Progenitor cell of endocrine pancreas (in vitro differentiated cells): ENCODE measurements at regions not wholly inside any gene's neighbourhood (a gene's known extent, or its start where the extent isn't known, plus 50 kb on each side); places are given as distances from the start of the nearest gene placed in this dataset.

ENCODE experiments used
- DNase-seq: peaks from one replicate; pipeline ENCODE4 v3.0.0; 2021; ENCODE audit warnings: low spot score; ENCODE audit not compliant: unreplicated experiment
- H3K27ac Mint-ChIP-seq: 2 replicates; pipeline ENCODE4 v1.8.0; 2021; ENCODE audit warnings: mild to moderate bottlenecking, moderate library complexity, mixed read lengths
- H3K27me3 Mint-ChIP-seq: 2 replicates; pipeline ENCODE4 v1.8.0; 2021; ENCODE audit warnings: mixed read lengths
- H3K36me3 Mint-ChIP-seq: 2 replicates; pipeline ENCODE4 v1.8.0; 2022; ENCODE audit warnings: mixed read lengths; ENCODE audit not compliant: insufficient read depth
- H3K4me1 Mint-ChIP-seq: 2 replicates; pipeline ENCODE4 v1.8.0; 2021; ENCODE audit warnings: low read depth, mixed read lengths
- H3K4me3 Mint-ChIP-seq: 2 replicates; pipeline ENCODE4 v1.8.0; 2021; ENCODE audit warnings: low read depth, mild to moderate bottlenecking, moderate library complexity, mixed read lengths
- H3K9me3 Mint-ChIP-seq: 2 replicates; pipeline ENCODE4 v1.8.0; 2021; ENCODE audit warnings: low read depth, mixed read lengths
- TF ChIP-seq, protein P1 (sequence below): fragments of 200-600 bp; sonication (generic); IDR thresholded peaks from one replicate; pipeline ENCODE4 v1.5.0; 2021; ENCODE audit warnings: antibody characterized with exemption, mild to moderate bottlenecking; ENCODE audit not compliant: unreplicated experiment

DNA sequence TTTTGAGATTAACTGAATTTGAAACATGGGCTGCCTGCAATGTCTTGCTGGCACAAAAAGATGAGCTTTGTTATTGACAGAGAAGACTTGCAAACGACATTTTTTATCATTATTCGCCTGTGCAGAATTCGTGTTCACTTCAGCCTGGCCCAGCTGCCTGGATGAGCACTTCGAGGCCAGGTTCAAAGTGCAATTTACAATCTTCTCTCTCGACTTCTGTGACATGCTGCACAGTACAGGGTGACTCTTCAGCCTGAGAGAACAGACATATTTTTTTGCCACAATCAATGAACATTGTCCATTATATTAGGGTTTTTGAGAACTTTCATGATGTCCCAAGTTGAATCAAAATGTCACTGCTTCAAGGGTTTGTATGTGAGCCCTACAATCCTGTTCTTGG is 616.5 kb downstream of the SMARCA1 start:
- Mint-ChIP-seq H3K27me3 (no peaks in the 10 kb centered on the region), H3K9me3 (peaks cover 11% of the 10 kb centered on the region), H3K4me1 (no peaks in the 10 kb centered on the region), H3K4me3 (no peak overlapping the region), H3K27ac (no peak overlapping the region), H3K36me3 (no peaks in the 10 kb centered on the region)
- no peak for DNase-seq
- TF ChIP-seq, protein P1, sequence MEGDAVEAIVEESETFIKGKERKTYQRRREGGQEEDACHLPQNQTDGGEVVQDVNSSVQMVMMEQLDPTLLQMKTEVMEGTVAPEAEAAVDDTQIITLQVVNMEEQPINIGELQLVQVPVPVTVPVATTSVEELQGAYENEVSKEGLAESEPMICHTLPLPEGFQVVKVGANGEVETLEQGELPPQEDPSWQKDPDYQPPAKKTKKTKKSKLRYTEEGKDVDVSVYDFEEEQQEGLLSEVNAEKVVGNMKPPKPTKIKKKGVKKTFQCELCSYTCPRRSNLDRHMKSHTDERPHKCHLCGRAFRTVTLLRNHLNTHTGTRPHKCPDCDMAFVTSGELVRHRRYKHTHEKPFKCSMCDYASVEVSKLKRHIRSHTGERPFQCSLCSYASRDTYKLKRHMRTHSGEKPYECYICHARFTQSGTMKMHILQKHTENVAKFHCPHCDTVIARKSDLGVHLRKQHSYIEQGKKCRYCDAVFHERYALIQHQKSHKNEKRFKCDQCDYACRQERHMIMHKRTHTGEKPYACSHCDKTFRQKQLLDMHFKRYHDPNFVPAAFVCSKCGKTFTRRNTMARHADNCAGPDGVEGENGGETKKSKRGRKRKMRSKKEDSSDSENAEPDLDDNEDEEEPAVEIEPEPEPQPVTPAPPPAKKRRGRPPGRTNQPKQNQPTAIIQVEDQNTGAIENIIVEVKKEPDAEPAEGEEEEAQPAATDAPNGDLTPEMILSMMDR: no peak

DNA sequence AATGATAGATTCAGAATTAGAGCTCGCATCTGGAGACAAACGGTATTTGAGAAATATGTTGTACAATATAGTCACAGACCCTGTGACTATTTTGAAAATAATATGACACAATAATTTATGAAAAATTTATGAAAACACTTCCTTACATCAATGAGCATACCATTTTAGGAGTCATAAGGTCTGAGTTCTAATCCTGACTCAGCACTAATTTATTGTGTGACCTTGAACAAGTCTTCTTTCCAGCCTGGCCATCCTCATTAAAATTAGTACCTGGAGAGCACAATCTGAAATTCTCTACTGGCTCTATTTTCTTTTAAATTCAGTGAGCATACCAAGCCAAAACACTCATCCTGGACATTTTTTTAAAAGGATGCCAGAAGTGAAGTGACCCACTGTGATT is 622.3 kb downstream of the SMARCA1 start:
- Mint-ChIP-seq H3K27ac (no peak overlapping the region), H3K27me3 (no peaks in the 10 kb centered on the region), H3K36me3 (no peaks in the 10 kb centered on the region), H3K9me3 (peaks cover 3% of the 10 kb centered on the region), H3K4me3 (no peak overlapping the region), H3K4me1 (no peaks in the 10 kb centered on the region)
- DNase-seq: no peak
- TF ChIP-seq, protein P1: no peak

DNA sequence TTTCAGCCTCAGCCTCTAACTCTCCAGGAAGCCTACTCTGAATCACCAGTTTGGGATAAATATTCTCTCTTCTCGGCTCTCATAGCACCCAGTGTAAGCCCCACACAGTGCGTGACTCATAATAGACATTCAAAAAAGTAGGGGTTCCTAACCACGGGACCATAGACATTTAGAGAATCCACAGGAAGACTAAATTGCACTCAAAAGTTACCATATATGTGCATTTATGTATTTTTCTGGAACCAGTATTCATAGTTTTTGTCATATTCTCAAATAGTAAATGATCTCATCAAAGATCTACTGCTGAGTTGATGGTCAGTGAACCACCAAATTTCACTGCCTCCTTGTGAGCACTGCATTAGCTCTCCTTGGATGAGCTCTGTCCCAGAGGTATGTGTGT is 625.7 kb downstream of the SMARCA1 start:
- H3K27me3 Mint-ChIP-seq: no peaks in the 10 kb centered on the region
- no peak for DNase-seq
- no peaks in the 10 kb centered on the region for H3K4me1 Mint-ChIP-seq
- H3K4me3 Mint-ChIP-seq: no peak overlapping the region
- TF ChIP-seq, protein P1: no peak
- peaks cover 3% of the 10 kb centered on the region for H3K9me3 Mint-ChIP-seq
- H3K36me3 Mint-ChIP-seq: no peaks in the 10 kb centered on the region
- H3K27ac Mint-ChIP-seq: no peak overlapping the region

DNA sequence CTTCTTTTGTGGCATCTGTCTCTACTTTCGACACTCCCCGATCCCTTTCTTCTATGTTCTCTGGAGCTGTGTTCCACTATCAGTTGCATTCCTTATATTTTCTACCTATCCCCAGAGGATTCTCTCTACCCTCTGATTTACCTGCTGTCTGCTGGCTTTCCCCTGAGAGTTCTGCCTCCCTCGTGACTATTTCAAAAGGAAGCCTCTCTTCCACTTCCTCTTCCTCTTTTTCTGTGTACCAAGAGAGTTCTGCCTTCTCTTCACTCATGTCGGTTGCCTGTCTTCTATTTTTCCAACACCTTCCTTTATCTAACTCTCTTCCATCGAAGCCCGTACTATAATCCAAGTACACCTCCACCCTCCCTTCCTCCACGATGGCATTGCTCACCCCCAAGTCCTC is 631.7 kb downstream of the SMARCA1 start:
- Mint-ChIP-seq H3K36me3 (no peaks in the 10 kb centered on the region), H3K27ac (no peak overlapping the region), H3K27me3 (no peaks in the 10 kb centered on the region), H3K9me3 (peaks cover 15% of the 10 kb centered on the region), H3K4me3 (no peak overlapping the region), H3K4me1 (no peaks in the 10 kb centered on the region)
- DNase-seq: no peak
- TF ChIP-seq, protein P1: no peak

DNA sequence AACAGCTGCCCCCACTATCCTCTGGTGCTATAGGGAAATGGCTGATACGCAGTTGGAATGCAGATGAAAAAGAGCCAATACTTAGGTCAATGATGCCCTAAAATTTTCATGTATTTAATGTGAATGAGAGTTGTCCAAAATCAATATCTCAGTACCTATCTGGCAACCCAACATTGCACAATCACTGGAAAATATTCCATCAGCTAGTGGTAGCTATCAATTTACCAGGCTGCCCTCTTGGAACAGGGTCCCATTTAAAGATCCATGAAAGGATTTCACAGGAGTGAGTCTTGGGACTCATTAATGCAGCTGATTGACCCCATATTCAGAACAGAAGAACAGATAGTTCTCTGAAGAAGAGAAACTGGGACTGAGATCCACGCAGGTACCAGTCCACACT is 638.9 kb downstream of the SMARCA1 start:
- Mint-ChIP-seq H3K27ac (no peak overlapping the region), H3K4me3 (no peak overlapping the region), H3K27me3 (no peaks in the 10 kb centered on the region), H3K9me3 (peaks cover 16% of the 10 kb centered on the region), H3K36me3 (no peaks in the 10 kb centered on the region), H3K4me1 (peaks cover 4% of the 10 kb centered on the region)
- TF ChIP-seq, protein P1: no peak
- DNase-seq: no peak

DNA sequence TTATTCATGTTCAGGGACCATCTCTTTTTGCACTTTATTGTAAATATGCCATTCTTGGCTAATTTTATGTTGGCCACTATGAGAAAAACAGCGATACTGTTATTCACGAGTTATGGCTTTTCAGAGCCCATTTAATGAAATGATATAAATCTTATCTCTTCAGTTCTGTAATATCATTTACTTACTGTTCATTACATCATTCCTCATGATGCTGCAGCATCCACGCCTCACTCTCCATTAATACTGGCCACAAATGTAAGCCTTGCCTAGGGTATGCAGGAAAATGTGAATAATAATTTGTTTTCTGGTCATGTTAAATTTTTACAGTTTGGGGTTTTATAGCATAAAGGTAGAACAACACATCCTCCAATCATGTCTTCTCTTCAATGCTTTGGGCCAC is 639.6 kb downstream of the SMARCA1 start:
- H3K4me3 Mint-ChIP-seq: no peak overlapping the region

More for the DNA sequence above, 639.6 kb downstream of the SMARCA1 start:
- no peak for DNase-seq
- Mint-ChIP-seq H3K36me3 (no peaks in the 10 kb centered on the region), H3K4me1 (peaks cover 4% of the 10 kb centered on the region), H3K27me3 (no peaks in the 10 kb centered on the region), H3K27ac (no peak overlapping the region), H3K9me3 (peaks cover 16% of the 10 kb centered on the region)
- TF ChIP-seq, protein P1: no peak
